A204.1 (cell line): ENCODE measurements at regions not wholly inside any gene's neighbourhood (a gene's known extent, or its start where the extent isn't known, plus 50 kb on each side); places are given as distances from the start of the nearest gene placed in this dataset.
"Not testable (repeated sequence)": the region's sequence is repeated elsewhere in the genome, so short reads cannot be mapped to it uniquely, and the experiment has no call there.

Experiments
- FAIRE-seq: peaks from 2 replicates; lab custom pipeline; 2012; peaks lifted over from hg19 to GRCh38; lab: Jason Lieb, UNC

GRCh38 chr9:115672477-115673316 is 480.9 kb upstream of the PAPPA start:
- no peak for FAIRE-seq

- FAIRE-seq, result no peak
These were observed 480.0 kb upstream of the PAPPA start for GRCh38 chr9:115673599-115673998.

GRCh38 chr9:115674091-115674490 is 479.5 kb upstream of the PAPPA start:
- FAIRE-seq, result no peak

GRCh38 chr9:115675834-115676233 is 477.8 kb upstream of the PAPPA start:
- no peak for FAIRE-seq

- no peak for FAIRE-seq
These were observed 473.4 kb upstream of the PAPPA start for GRCh38 chr9:115680231-115680630.

- no peak for FAIRE-seq
These were observed 472.0 kb upstream of the PAPPA start for GRCh38 chr9:115681585-115681984.

GRCh38 chr9:115686069-115686468 is 467.5 kb upstream of the PAPPA start:
- no peak for FAIRE-seq

GRCh38 chr9:115687356-115687755 is 466.2 kb upstream of the PAPPA start:
- FAIRE-seq, result no peak

- FAIRE-seq, result no peak
These were observed 464.3 kb upstream of the PAPPA start for GRCh38 chr9:115689331-115689730.

- FAIRE-seq, result no peak
These were observed 462.6 kb upstream of the PAPPA start for GRCh38 chr9:115690786-115691496.

GRCh38 chr9:115691693-115692092 is 461.9 kb upstream of the PAPPA start:
- FAIRE-seq, result no peak

GRCh38 chr9:115692868-115693267 is 460.7 kb upstream of the PAPPA start:
- FAIRE-seq, result not testable (repeated sequence)

- FAIRE-seq, result no peak
These were observed 459.6 kb upstream of the PAPPA start for GRCh38 chr9:115694014-115694413.

- FAIRE-seq, result no peak
These were observed 458.6 kb upstream of the PAPPA start for GRCh38 chr9:115694991-115695390.

GRCh38 chr9:115712981-115713380 is 440.6 kb upstream of the PAPPA start:
- no peak for FAIRE-seq

- no peak for FAIRE-seq
These were observed 437.9 kb upstream of the PAPPA start for GRCh38 chr9:115715666-115716065.

GRCh38 chr9:115717298-115717697 is 436.3 kb upstream of the PAPPA start:
- no peak for FAIRE-seq

GRCh38 chr9:115717711-115718173 is 435.8 kb upstream of the PAPPA start:
- FAIRE-seq, result no peak

- FAIRE-seq, result no peak
These were observed 423.2 kb upstream of the PAPPA start for GRCh38 chr9:115730396-115730795.

- no peak for FAIRE-seq
These were observed 422.7 kb upstream of the PAPPA start for GRCh38 chr9:115730845-115731244.

- no peak for FAIRE-seq
These were observed 420.1 kb upstream of the PAPPA start for GRCh38 chr9:115733318-115734110.

- FAIRE-seq, result no peak
These were observed 414.3 kb upstream of the PAPPA start for GRCh38 chr9:115739096-115739875.
